ENCODE measurements at regions not wholly inside any gene's neighbourhood (a gene's known extent, or its start where the extent isn't known, plus 50 kb on each side); places are given as distances from the start of the nearest gene placed in this dataset.

GRCh38 chr10:89949496-89949895 lies 248.1 kb downstream of the KIF20B start:
- FAIRE-seq (no peak), DNase-seq (ENCODE audit: low read depth) (no peak)
- TF ChIP-seq, protein P1, sequence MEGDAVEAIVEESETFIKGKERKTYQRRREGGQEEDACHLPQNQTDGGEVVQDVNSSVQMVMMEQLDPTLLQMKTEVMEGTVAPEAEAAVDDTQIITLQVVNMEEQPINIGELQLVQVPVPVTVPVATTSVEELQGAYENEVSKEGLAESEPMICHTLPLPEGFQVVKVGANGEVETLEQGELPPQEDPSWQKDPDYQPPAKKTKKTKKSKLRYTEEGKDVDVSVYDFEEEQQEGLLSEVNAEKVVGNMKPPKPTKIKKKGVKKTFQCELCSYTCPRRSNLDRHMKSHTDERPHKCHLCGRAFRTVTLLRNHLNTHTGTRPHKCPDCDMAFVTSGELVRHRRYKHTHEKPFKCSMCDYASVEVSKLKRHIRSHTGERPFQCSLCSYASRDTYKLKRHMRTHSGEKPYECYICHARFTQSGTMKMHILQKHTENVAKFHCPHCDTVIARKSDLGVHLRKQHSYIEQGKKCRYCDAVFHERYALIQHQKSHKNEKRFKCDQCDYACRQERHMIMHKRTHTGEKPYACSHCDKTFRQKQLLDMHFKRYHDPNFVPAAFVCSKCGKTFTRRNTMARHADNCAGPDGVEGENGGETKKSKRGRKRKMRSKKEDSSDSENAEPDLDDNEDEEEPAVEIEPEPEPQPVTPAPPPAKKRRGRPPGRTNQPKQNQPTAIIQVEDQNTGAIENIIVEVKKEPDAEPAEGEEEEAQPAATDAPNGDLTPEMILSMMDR (IDR thresholded peaks at IDR 0.05; ENCODE audit: insufficient read depth, low read length, severe bottlenecking), result no peak
- Histone ChIP-seq H3K4me3 (ENCODE audit: low read depth, low read length) (no peak overlapping the region), H3K27me3 (ENCODE audit: control insufficient read depth, insufficient read depth, low read length) (no peaks in the 10 kb centered on the region), H3K36me3 (ENCODE audit: control insufficient read depth, insufficient read depth, low read length) (no peaks in the 10 kb centered on the region)

DNA sequence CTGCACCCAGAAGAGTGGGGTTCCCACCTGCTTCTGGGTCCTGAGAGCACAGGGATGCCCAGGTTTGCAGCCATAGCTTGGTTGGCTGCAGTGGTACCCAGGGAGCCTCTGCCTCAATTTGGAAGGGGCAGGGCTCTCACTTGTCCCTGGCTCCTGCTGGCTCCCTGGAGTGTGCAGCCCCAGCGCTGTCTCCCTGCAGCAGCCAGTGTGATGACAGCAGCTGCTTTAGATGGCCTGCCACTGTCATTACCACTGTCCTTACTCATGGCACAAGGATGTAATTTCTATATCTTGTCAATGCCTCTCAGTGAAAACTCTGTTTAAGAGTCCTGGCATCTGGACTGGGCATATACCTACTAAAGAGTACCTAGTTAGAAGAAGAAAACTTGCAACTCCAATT lies 250.9 kb downstream of the KIF20B start:
- TF ChIP-seq, protein P1 (IDR thresholded peaks at IDR 0.05; ENCODE audit: insufficient read depth, low read length, severe bottlenecking), result no peak
- Histone ChIP-seq H3K36me3 (ENCODE audit: control insufficient read depth, insufficient read depth, low read length) (no peaks in the 10 kb centered on the region), H3K4me3 (ENCODE audit: low read depth, low read length) (no peak overlapping the region), H3K27me3 (ENCODE audit: control insufficient read depth, insufficient read depth, low read length) (no peaks in the 10 kb centered on the region)
- FAIRE-seq, result no peak
- DNase-seq (ENCODE audit: low read depth), result no peak

GRCh38 chr10:89952751-89953150 lies 251.4 kb downstream of the KIF20B start:
- no peak for FAIRE-seq
- no peak overlapping the region for H3K4me3 ChIP-seq (ENCODE audit: low read depth, low read length)

DNA sequence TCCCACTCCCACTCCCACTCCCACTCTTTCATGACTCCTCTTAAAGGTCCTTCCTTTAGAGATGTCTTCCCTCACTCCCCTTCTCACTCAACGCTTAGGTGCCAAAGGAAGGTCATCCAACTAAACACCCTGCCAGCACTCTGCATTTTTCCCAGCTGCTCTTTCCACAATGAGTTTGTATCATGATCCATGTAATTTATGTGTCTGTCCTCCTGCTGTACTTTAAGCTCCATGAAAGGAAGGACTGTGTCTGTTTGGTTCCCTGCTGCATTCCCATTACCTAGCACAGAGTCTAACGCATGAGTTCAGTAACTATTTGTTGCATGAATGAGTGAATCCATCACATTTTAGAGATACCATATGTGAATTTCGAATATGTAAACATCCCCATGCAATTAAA lies 252.7 kb downstream of the KIF20B start:
- no peak for FAIRE-seq
- H3K36me3 ChIP-seq (ENCODE audit: control insufficient read depth, insufficient read depth, low read length), result no peaks in the 10 kb centered on the region
- TF ChIP-seq, protein P1 (IDR thresholded peaks at IDR 0.05; ENCODE audit: insufficient read depth, low read length, severe bottlenecking), result no peak

More at GRCh38 chr10:89952751-89953150, 251.4 kb downstream of the KIF20B start:
- no peak for DNase-seq (ENCODE audit: low read depth)
- Histone ChIP-seq H3K36me3 (ENCODE audit: control insufficient read depth, insufficient read depth, low read length) (no peaks in the 10 kb centered on the region), H3K27me3 (ENCODE audit: control insufficient read depth, insufficient read depth, low read length) (no peaks in the 10 kb centered on the region)
- TF ChIP-seq, protein P1 (IDR thresholded peaks at IDR 0.05; ENCODE audit: insufficient read depth, low read length, severe bottlenecking), result no peak

GRCh38 chr10:89954787-89955566 lies 253.6 kb downstream of the KIF20B start:
- Histone ChIP-seq H3K36me3 (ENCODE audit: control insufficient read depth, insufficient read depth, low read length) (no peaks in the 10 kb centered on the region), H3K4me3 (ENCODE audit: low read depth, low read length) (no peak overlapping the region), H3K27me3 (ENCODE audit: control insufficient read depth, insufficient read depth, low read length) (no peaks in the 10 kb centered on the region)
- TF ChIP-seq, protein P1 (IDR thresholded peaks at IDR 0.05; ENCODE audit: insufficient read depth, low read length, severe bottlenecking), result peak; percentile 0
- no peak for FAIRE-seq
- DNase-seq (ENCODE audit: low read depth), result peak; percentile 18

More for the DNA sequence above, 252.7 kb downstream of the KIF20B start:
- no peaks in the 10 kb centered on the region for H3K27me3 ChIP-seq (ENCODE audit: control insufficient read depth, insufficient read depth, low read length)
- DNase-seq (ENCODE audit: low read depth), result no peak
- H3K4me3 ChIP-seq (ENCODE audit: low read depth, low read length), result no peak overlapping the region
